Stimulated activated CD4-positive, alpha-beta T cell treated with anti-CD3 and anti-CD28 coated beads, Interleukin-2, amount 100 ng/mL, for 24 hours (primary cell): ENCODE measurements at regions not wholly inside any gene's neighbourhood (a gene's known extent, or its start where the extent isn't known, plus 50 kb on each side); places are given as distances from the start of the nearest gene placed in this dataset.

Experiments used
- DNase-seq, 2 donors: peaks; one replicate each; pipeline ENCODE4 v3.0.0-alpha.2; 2020

- no peak for DNase-seq
Measured at GRCh38 chr4:64545593-64545992, 136.3 kb upstream of the TECRL start.

GRCh38 chr4:64539234-64539849, 130.1 kb upstream of the TECRL start:
- DNase-seq: peak; percentile 17 to 18

- DNase-seq: no peak
Measured at GRCh38 chr4:64538219-64538618, 129.0 kb upstream of the TECRL start.

- DNase-seq: no peak
Measured at GRCh38 chr4:64533637-64534036, 124.4 kb upstream of the TECRL start.

GRCh38 chr4:64533159-64533558, 123.9 kb upstream of the TECRL start:
- DNase-seq: no peak

- DNase-seq: no peak
Measured at GRCh38 chr4:64520421-64520820, 111.2 kb upstream of the TECRL start.

GRCh38 chr4:64518600-64518999, 109.3 kb upstream of the TECRL start:
- no peak for DNase-seq

- DNase-seq: no peak
Measured at GRCh38 chr4:64516176-64516575, 106.9 kb upstream of the TECRL start.

GRCh38 chr4:64508089-64508488, 98.8 kb upstream of the TECRL start:
- no peak for DNase-seq

- no peak for DNase-seq
Measured at GRCh38 chr4:64503945-64504675, 94.9 kb upstream of the TECRL start.

- no peak for DNase-seq
Measured at GRCh38 chr4:64503416-64503815, 94.2 kb upstream of the TECRL start.

GRCh38 chr4:64497491-64497890, 88.2 kb upstream of the TECRL start:
- DNase-seq: no peak

- DNase-seq: no peak
Measured at GRCh38 chr4:64495946-64496345, 86.7 kb upstream of the TECRL start.

GRCh38 chr4:64489628-64490027, 80.4 kb upstream of the TECRL start:
- DNase-seq: no peak

GRCh38 chr4:64479338-64479737, 70.1 kb upstream of the TECRL start:
- DNase-seq: no peak

GRCh38 chr4:64477127-64477526, 67.9 kb upstream of the TECRL start:
- DNase-seq: no peak

GRCh38 chr4:64465263-64465662, 56.0 kb upstream of the TECRL start:
- no peak for DNase-seq

- no peak for DNase-seq
Measured at GRCh38 chr4:64464581-64464980, 55.3 kb upstream of the TECRL start.
